ENCODE measurements at regions not wholly inside any gene's neighbourhood (a gene's known extent, or its start where the extent isn't known, plus 50 kb on each side); places are given as distances from the start of the nearest gene placed in this dataset.

GRCh38 chr12:127421614-127422013 lies 845.4 kb upstream of the TMEM132C start:
- H3K4me3 ChIP-seq (ENCODE audit: control extremely low read depth in 1 of 5, extremely low read depth in 1 of 5, insufficient read depth in 1 of 5, low read depth in 2 of 5, low read length in 4 of 5): no peak overlapping the region
- DNase-seq: no peak

GRCh38 chr12:127422935-127423566 lies 843.9 kb upstream of the TMEM132C start:
- H3K79me2 ChIP-seq (ENCODE audit: control insufficient read depth, insufficient read depth, low read length): no peaks in the 10 kb centered on the region
- no peaks in the 10 kb centered on the region for H3K27me3 ChIP-seq (replicated peaks in 1 of 4; ENCODE audit: control extremely low read depth in 1 of 4, control insufficient read depth in 3 of 4, insufficient read depth in 4 of 4, low read length in 3 of 4)
- TF ChIP-seq EZH2 (IDR thresholded peaks at IDR 0.05; ENCODE audit: borderline replicate concordance, insufficient read depth, low read depth, low read length, poor library complexity, severe bottlenecking) (no peak), CTCF (IDR thresholded peaks at IDR 0.05) (no peak)
- H3K27me3 Mint-ChIP-seq: no peaks in the 10 kb centered on the region
- ATAC-seq (ENCODE audit: low read depth) (no peak), DNase-seq (no peak)
- no peak overlapping the region for H3K27ac ChIP-seq (ENCODE audit: low read length in 2 of 2)
- no peak overlapping the region for H2AFZ ChIP-seq (ENCODE audit: insufficient read depth, low read depth, low read length, poor library complexity, severe bottlenecking)
- H3K9ac ChIP-seq (ENCODE audit: low read length): no peak overlapping the region
- 100% methylated on average over 9 of the region's 9 CpGs for WGBS (ENCODE audit: insufficient coverage)
- no peak overlapping the region for H3K27ac Mint-ChIP-seq
- peaks cover 0 to 22% (median 0%) of the 10 kb centered on the region in 3 donors for H3K9me3 ChIP-seq (ENCODE audit: control extremely low read depth in 1 of 3, control insufficient read depth in 2 of 3, insufficient read depth in 1 of 3, low read length in 2 of 3)
- intact Hi-C loops (cut with micrococcal nuclease): no loop called here
- no peaks in the 10 kb centered on the region for H3K4me1 ChIP-seq (ENCODE audit: control insufficient read depth in 2 of 2, insufficient read depth in 2 of 2, low read length in 2 of 2)
- H3K4me3 ChIP-seq (ENCODE audit: control extremely low read depth in 1 of 5, extremely low read depth in 1 of 5, insufficient read depth in 1 of 5, low read depth in 2 of 5, low read length in 4 of 5): no peak overlapping the region
- no peak overlapping the region for H3K4me3 Mint-ChIP-seq
- H3K36me3 ChIP-seq (replicated peaks in 1 of 2; ENCODE audit: control extremely low read depth in 1 of 2, control insufficient read depth in 1 of 2, extremely low read depth in 1 of 2, insufficient read depth in 2 of 2, low read length in 1 of 2): no peaks in the 10 kb centered on the region
- no peaks in the 10 kb centered on the region for H4K20me1 ChIP-seq (ENCODE audit: control insufficient read depth, insufficient read depth, low read length, poor library complexity, severe bottlenecking)
- no peak overlapping the region for H3K4me2 ChIP-seq (replicated peaks; ENCODE audit: low read depth, low read length, poor library complexity, severe bottlenecking)
- ChIA-PET POLR2A (no interaction called here), CTCF (no interaction called here)
- H3K9me3 Mint-ChIP-seq (ENCODE audit: insufficient read depth): no peaks in the 10 kb centered on the region
- H3K4me1 Mint-ChIP-seq: no peaks in the 10 kb centered on the region

More at GRCh38 chr12:127421614-127422013, 845.4 kb upstream of the TMEM132C start:
- ChIA-PET POLR2A (no interaction called here), CTCF (no interaction called here)
- intact Hi-C loops (cut with micrococcal nuclease): no loop called here
- H3K4me3 Mint-ChIP-seq: no peak overlapping the region
- no peak overlapping the region for H3K4me2 ChIP-seq (replicated peaks; ENCODE audit: low read depth, low read length, poor library complexity, severe bottlenecking)
- no peaks in the 10 kb centered on the region for H3K79me2 ChIP-seq (ENCODE audit: control insufficient read depth, insufficient read depth, low read length)
- H2AFZ ChIP-seq (ENCODE audit: insufficient read depth, low read depth, low read length, poor library complexity, severe bottlenecking): no peak overlapping the region
- no peaks in the 10 kb centered on the region for H4K20me1 ChIP-seq (ENCODE audit: control insufficient read depth, insufficient read depth, low read length, poor library complexity, severe bottlenecking)
- H3K9me3 Mint-ChIP-seq (ENCODE audit: insufficient read depth): peaks cover 2% of the 10 kb centered on the region
- TF ChIP-seq CTCF (IDR thresholded peaks at IDR 0.05): no peak
- no peak for TF ChIP-seq EZH2 (IDR thresholded peaks at IDR 0.05; ENCODE audit: borderline replicate concordance, insufficient read depth, low read depth, low read length, poor library complexity, severe bottlenecking)
- no peaks in the 10 kb centered on the region for H3K4me1 Mint-ChIP-seq
- H3K9ac ChIP-seq (ENCODE audit: low read length): no peak overlapping the region
- ATAC-seq (ENCODE audit: low read depth): no peak
- no peaks in the 10 kb centered on the region for H3K36me3 ChIP-seq (replicated peaks in 1 of 2; ENCODE audit: control extremely low read depth in 1 of 2, control insufficient read depth in 1 of 2, extremely low read depth in 1 of 2, insufficient read depth in 2 of 2, low read length in 1 of 2)
- H3K27ac Mint-ChIP-seq: no peak overlapping the region
- H3K27ac ChIP-seq (ENCODE audit: low read length in 2 of 2): no peak overlapping the region
- H3K27me3 ChIP-seq (replicated peaks in 1 of 4; ENCODE audit: control extremely low read depth in 1 of 4, control insufficient read depth in 3 of 4, insufficient read depth in 4 of 4, low read length in 3 of 4): no peaks in the 10 kb centered on the region
- H3K4me1 ChIP-seq (ENCODE audit: control insufficient read depth in 2 of 2, insufficient read depth in 2 of 2, low read length in 2 of 2): no peaks in the 10 kb centered on the region
- 77% methylated on average over 3 of the region's 5 CpGs for whole genome bisulfite sequencing (ENCODE audit: insufficient coverage)
- H3K9me3 ChIP-seq (ENCODE audit: control extremely low read depth in 1 of 3, control insufficient read depth in 2 of 3, insufficient read depth in 1 of 3, low read length in 2 of 3): peaks cover 0 to 16% (median 0%) of the 10 kb centered on the region in 3 donors
- no peaks in the 10 kb centered on the region for H3K27me3 Mint-ChIP-seq

All from B cell (primary cell).